ENCODE measurements at regions not wholly inside any gene's neighbourhood (a gene's known extent, or its start where the extent isn't known, plus 50 kb on each side); places are given as distances from the start of the nearest gene placed in this dataset.

GRCh38 chr5:100965291-100965690 is 62.2 kb upstream of the ST8SIA4 start:
- DNase-seq: no peak
- intact Hi-C loops (cut with DNase I; ENCODE audit: low total_unique reads): no loop called here
- H3K4me3 ChIP-seq: no peak overlapping the region
- H3K36me3 ChIP-seq (ENCODE audit: low read depth, missing control alignments): no peaks in the 10 kb centered on the region
- H3K4me1 ChIP-seq: no peaks in the 10 kb centered on the region
- H3K27me3 ChIP-seq: no peaks in the 10 kb centered on the region
- no peak overlapping the region for H3K27ac ChIP-seq
- no peaks in the 10 kb centered on the region for H3K9me3 ChIP-seq
- TF ChIP-seq CTCF (IDR thresholded peaks at IDR 0.05) (no peak), POLR2A (IDR thresholded peaks at IDR 0.05) (no peak)

Small RNA genes in the stretch of these regions (small RNA-seq; reads per million reads assigned to genes)
- gene RN7SL802P (0 reads per million in 2 donors), gene RNA5SP188 (0 to 0.09 reads per million in 2 donors)

Measured in testis (tissue), 2 donors.